Keratinocyte (primary cell): ENCODE measurements at regions not wholly inside any gene's neighbourhood (a gene's known extent, or its start where the extent isn't known, plus 50 kb on each side); places are given as distances from the start of the nearest gene placed in this dataset.

Experiments used
- DNase-seq: peaks from one replicate; pipeline ENCODE4 v3.0.0-alpha.2; 2011; ENCODE audit warnings: low read depth, missing footprints, low spot score
- FAIRE-seq: peaks from 2 replicates; lab custom pipeline; 2011; peaks lifted over from hg19 to GRCh38; lab: Jason Lieb, UNC
- H2AFZ ChIP-seq: 2 replicates; pipeline ENCODE4 v1.6.0; 2012; ENCODE audit warnings: low read length, control low read depth, inconsistent platforms; ENCODE audit not compliant: control insufficient read depth
- H3K27ac ChIP-seq: 2 replicates; pipeline ENCODE4 v1.5.1; 2011; ENCODE audit warnings: low read length; ENCODE audit not compliant: control insufficient read depth, insufficient read depth
- H3K27me3 ChIP-seq: 3 replicates; pipeline ENCODE4 v1.6.0; 2011; ENCODE audit warnings: low read length; ENCODE audit not compliant: control insufficient read depth, insufficient read depth; ENCODE audit errors: extremely low read depth
- H3K36me3 ChIP-seq, 2 experiments: 2 replicates in 1 of 2; 3 replicates in 1 of 2; pipeline ENCODE4 v1.5.1; 2011; ENCODE audit warnings: low read length in 2 of 2, mild to moderate bottlenecking in 1 of 2; ENCODE audit not compliant: control insufficient read depth in 2 of 2, insufficient read depth in 2 of 2; ENCODE audit errors: extremely low read depth in 1 of 2
- H3K4me1 ChIP-seq: 3 replicates; pipeline ENCODE4 v1.5.1; 2011; ENCODE audit warnings: low read length; ENCODE audit not compliant: control insufficient read depth, insufficient read depth; ENCODE audit errors: extremely low read depth
- H3K4me2 ChIP-seq: 3 replicates; pipeline ENCODE4 v1.6.0; 2011; ENCODE audit warnings: low read depth, low read length; ENCODE audit not compliant: control insufficient read depth, insufficient read depth; ENCODE audit errors: extremely low read depth
- H3K4me3 ChIP-seq, 3 experiments: fragments of 200-600 bp in 1 of 3; sonication (generic) in 1 of 3; 2 replicates in 2 of 3; 3 replicates in 1 of 3; pipeline ENCODE4 v1.5.1; 2011 to 2016; ENCODE audit warnings: low read length in 3 of 3, mild to moderate bottlenecking in 3 of 3, control low read depth in 2 of 3, inconsistent platforms in 1 of 3, low read depth in 1 of 3, mixed read lengths in 1 of 3, mixed run types in 1 of 3, moderate library complexity in 1 of 3; ENCODE audit not compliant: control insufficient read depth in 2 of 3, insufficient read depth in 2 of 3; ENCODE audit errors: extremely low read depth in 1 of 3
- H3K79me2 ChIP-seq: 2 replicates; pipeline ENCODE4 v1.6.0; 2012; ENCODE audit warnings: low read length; ENCODE audit not compliant: control insufficient read depth, insufficient read depth
- H3K9ac ChIP-seq: 3 replicates; pipeline ENCODE4 v1.6.0; 2011; ENCODE audit warnings: low read length; ENCODE audit not compliant: control insufficient read depth, insufficient read depth; ENCODE audit errors: extremely low read depth
- H3K9me1 ChIP-seq: 3 replicates; pipeline ENCODE4 v1.6.0; 2011; ENCODE audit warnings: low read length; ENCODE audit not compliant: control insufficient read depth, insufficient read depth; ENCODE audit errors: extremely low read depth
- H3K9me3 ChIP-seq: 2 replicates; pipeline ENCODE4 v1.5.1; 2012; ENCODE audit warnings: low read depth, low read length; ENCODE audit not compliant: control insufficient read depth
- H4K20me1 ChIP-seq: 3 replicates; pipeline ENCODE4 v1.6.0; 2011; ENCODE audit warnings: low read length; ENCODE audit not compliant: control insufficient read depth, insufficient read depth; ENCODE audit errors: extremely low read depth
- CTCF ChIP-seq, 3 experiments: IDR thresholded peaks in 1 of 3; conservative IDR thresholded peaks in 1 of 3; optimal IDR thresholded peaks in 1 of 3; 2 replicates in 2 of 3; 3 replicates in 1 of 3; pipeline versions ENCODE3 to v1.5.1; 2011; ENCODE audit warnings: low read length in 3 of 3, mild to moderate bottlenecking in 3 of 3, moderate library complexity in 2 of 3, control low read depth in 1 of 3, inconsistent platforms in 1 of 3; ENCODE audit not compliant: insufficient read depth in 2 of 3; ENCODE audit errors: extremely low read depth in 1 of 3
- EZH2 ChIP-seq: IDR thresholded peaks from one replicate; pipeline ENCODE4 v1.6.1; 2012; ENCODE audit warnings: inconsistent platforms, mild to moderate bottlenecking, low read length, moderate library complexity
- dilution Hi-C: fragments of 300-500 bp; cut with MboI; formaldehyde crosslinking; loops from one replicate; pipeline ENCODE4 v1.7.0; 2020; ENCODE audit warnings: low sequenced_read_pairs; ENCODE audit not compliant: extremely low pct_ligation_motif_present

- H3K27me3 ChIP-seq = no peaks in the 10 kb centered on the region
- no peak overlapping the region for H2AFZ ChIP-seq
- no peak overlapping the region for H3K27ac ChIP-seq
- no peaks in the 10 kb centered on the region for H3K79me2 ChIP-seq
- dilution Hi-C loops = no loop called here
- no peaks in the 10 kb centered on the region for H3K9me1 ChIP-seq
- no peaks in the 10 kb centered on the region for H3K36me3 ChIP-seq
- peaks cover 8% of the 10 kb centered on the region for H3K9me3 ChIP-seq
- no peak overlapping the region for H3K4me2 ChIP-seq
- no peak for FAIRE-seq
- TF ChIP-seq EZH2 (no peak), CTCF (optimal IDR thresholded peaks at IDR 0.05 in 1 of 3, IDR thresholded peaks at IDR 0.05 in 1 of 3, conservative IDR thresholded peaks at IDR 0.05 in 1 of 3; ENCODE audit: extremely low read depth in 1 of 3, insufficient read depth in 2 of 3, low read length in 3 of 3) (no peak)
- no peak overlapping the region for H3K4me3 ChIP-seq
- no peaks in the 10 kb centered on the region for H4K20me1 ChIP-seq
- DNase-seq = no peak
- no peak overlapping the region for H3K9ac ChIP-seq
- no peaks in the 10 kb centered on the region for H3K4me1 ChIP-seq
Observed at GRCh38 chr12:126819554-126819953, 1447.4 kb upstream of the TMEM132C start.

GRCh38 chr12:126830778-126831680, 1435.9 kb upstream of the TMEM132C start:
- no peak overlapping the region for H3K4me3 ChIP-seq
- no peak for TF ChIP-seq EZH2
- no peak for TF ChIP-seq CTCF (optimal IDR thresholded peaks at IDR 0.05 in 1 of 3, IDR thresholded peaks at IDR 0.05 in 1 of 3, conservative IDR thresholded peaks at IDR 0.05 in 1 of 3; ENCODE audit: extremely low read depth in 1 of 3, insufficient read depth in 2 of 3, low read length in 3 of 3)
- H3K27ac ChIP-seq = no peak overlapping the region
- no peak overlapping the region for H3K9ac ChIP-seq
- H2AFZ ChIP-seq = no peak overlapping the region
- H3K79me2 ChIP-seq = no peaks in the 10 kb centered on the region
- dilution Hi-C loops = no loop called here
- H3K36me3 ChIP-seq = no peaks in the 10 kb centered on the region
- FAIRE-seq = no peak
- H4K20me1 ChIP-seq = no peaks in the 10 kb centered on the region
- H3K9me3 ChIP-seq = no peaks in the 10 kb centered on the region
- no peaks in the 10 kb centered on the region for H3K27me3 ChIP-seq
- no peak overlapping the region for H3K4me2 ChIP-seq
- H3K4me1 ChIP-seq = no peaks in the 10 kb centered on the region
- H3K9me1 ChIP-seq = no peaks in the 10 kb centered on the region
- no peak for DNase-seq
